Thoracic aorta (tissue), 2 donors: ENCODE measurements at regions not wholly inside any gene's neighbourhood (a gene's known extent, or its start where the extent isn't known, plus 50 kb on each side); places are given as distances from the start of the nearest gene placed in this dataset.

ENCODE experiments used
- ATAC-seq: fragments of 150-250 bp; one replicate; pipeline ENCODE4 v1.8.0; 2017; ENCODE audit warnings: low read depth; ENCODE audit not compliant: insufficient number of reproducible peaks, low FRiP score
- DNase-seq: peaks from one replicate; pipeline ENCODE4 v3.0.0-alpha.2; 2020; ENCODE audit warnings: low spot score
- H3K27ac ChIP-seq, 2 donors: fragments of 200-600 bp; sonication (generic); 1 replicate in 1 of 2; 2 replicates in 1 of 2; pipeline ENCODE4 v1.5.1; 2016; ENCODE audit warnings: mild to moderate bottlenecking in 2 of 2, moderate library complexity in 2 of 2
- H3K27me3 ChIP-seq: fragments of 200-600 bp; sonication (generic); replicated peaks from 2 replicates; pipeline ENCODE4 v1.6.0; 2016; ENCODE audit warnings: mild to moderate bottlenecking; ENCODE audit not compliant: insufficient read depth
- H3K36me3 ChIP-seq: fragments of 200-600 bp; sonication (generic); one replicate; pipeline ENCODE4 v1.5.1; 2016
- H3K4me1 ChIP-seq, 2 donors: fragments of 200-600 bp; sonication (generic); 1 replicate in 1 of 2; 2 replicates in 1 of 2; pipeline versions ENCODE4 v1.5.1 to v1.6.0; 2016; ENCODE audit warnings: low read depth in 2 of 2, mild to moderate bottlenecking in 1 of 2; ENCODE audit not compliant: control insufficient read depth in 1 of 2
- H3K4me3 ChIP-seq: fragments of 200-600 bp; sonication (generic); 2 replicates; pipeline ENCODE4 v1.5.1; 2016; ENCODE audit warnings: mild to moderate bottlenecking
- H3K9me3 ChIP-seq: fragments of 200-600 bp; sonication (generic); 2 replicates; pipeline ENCODE4 v1.5.1; 2016
- CTCF ChIP-seq: fragments of 200-600 bp; sonication (generic); IDR thresholded peaks from one replicate; pipeline ENCODE4 v1.5.1; 2019; ENCODE audit warnings: antibody characterized with exemption

GRCh38 chr3:20462226-20462625 is 276.2 kb upstream of the SGO1 start:
- H3K27ac ChIP-seq = no peak overlapping the region
- H3K4me1 ChIP-seq = no peaks in the 10 kb centered on the region
- H3K27me3 ChIP-seq = no peaks in the 10 kb centered on the region
- TF ChIP-seq CTCF = no peak
- no peak overlapping the region for H3K4me3 ChIP-seq
- no peak for DNase-seq
- no peaks in the 10 kb centered on the region for H3K9me3 ChIP-seq
- no peak for ATAC-seq
- no peaks in the 10 kb centered on the region for H3K36me3 ChIP-seq

GRCh38 chr3:20458994-20459716 is 273.1 kb upstream of the SGO1 start:
- DNase-seq (no peak), ATAC-seq (no peak)
- Histone ChIP-seq H3K27ac (no peak overlapping the region), H3K4me1 (no peaks in the 10 kb centered on the region), H3K36me3 (no peaks in the 10 kb centered on the region), H3K9me3 (no peaks in the 10 kb centered on the region), H3K27me3 (no peaks in the 10 kb centered on the region), H3K4me3 (no peak overlapping the region)
- TF ChIP-seq CTCF = no peak

- ATAC-seq = no peak
- no peak for TF ChIP-seq CTCF
- Histone ChIP-seq H3K9me3 (no peaks in the 10 kb centered on the region), H3K4me3 (no peak overlapping the region), H3K4me1 (no peaks in the 10 kb centered on the region), H3K27ac (no peak overlapping the region), H3K36me3 (no peaks in the 10 kb centered on the region), H3K27me3 (no peaks in the 10 kb centered on the region)
- no peak for DNase-seq
Measured at GRCh38 chr3:20456511-20456910, 270.5 kb upstream of the SGO1 start.

DNA sequence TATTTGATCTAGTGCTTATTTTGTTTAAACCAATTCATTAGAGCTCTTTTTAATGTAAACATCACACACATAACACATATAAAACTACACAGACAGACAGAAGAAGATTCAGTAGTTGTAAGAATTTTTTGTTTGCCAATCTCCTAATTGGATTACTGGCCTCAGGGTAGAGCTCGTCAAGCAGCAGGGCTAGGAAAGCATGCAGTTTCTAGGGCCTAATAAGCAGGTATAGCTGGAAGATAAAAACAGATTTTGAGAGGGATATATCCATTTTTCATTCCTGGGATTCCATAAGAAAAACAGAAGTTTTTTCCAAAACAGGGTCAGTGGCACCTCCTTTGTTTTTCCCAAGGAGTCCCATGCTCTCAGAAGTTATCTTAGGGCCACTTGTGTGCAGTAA is 265.2 kb upstream of the SGO1 start:
- no peaks in the 10 kb centered on the region for H3K36me3 ChIP-seq
- ATAC-seq = no peak
- no peak for DNase-seq
- no peaks in the 10 kb centered on the region for H3K27me3 ChIP-seq
- no peak overlapping the region for H3K4me3 ChIP-seq
- TF ChIP-seq CTCF = no peak
- H3K4me1 ChIP-seq = no peaks in the 10 kb centered on the region
- no peaks in the 10 kb centered on the region for H3K9me3 ChIP-seq
- H3K27ac ChIP-seq = no peak overlapping the region

DNA sequence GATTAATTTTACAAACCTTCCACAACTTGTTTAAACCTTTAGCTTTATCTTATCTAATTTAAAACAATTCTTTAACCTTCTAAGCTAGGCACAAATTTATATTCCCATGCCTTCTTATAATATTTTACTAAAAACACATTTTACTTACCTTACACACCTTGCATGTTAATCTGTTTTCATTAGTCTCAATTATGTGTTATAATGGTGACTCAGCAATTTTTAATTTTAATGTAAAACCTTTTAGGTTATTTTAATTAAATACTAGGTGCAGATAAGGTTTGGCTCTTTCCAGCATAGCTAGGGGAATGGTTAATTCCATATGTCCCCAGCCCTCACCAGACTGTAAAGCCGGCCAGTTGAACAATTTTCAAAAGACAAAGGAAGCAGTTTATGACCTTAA is 264.6 kb upstream of the SGO1 start:
- ATAC-seq (no peak), DNase-seq (no peak)
- Histone ChIP-seq H3K4me1 (no peaks in the 10 kb centered on the region), H3K9me3 (no peaks in the 10 kb centered on the region), H3K27ac (no peak overlapping the region), H3K36me3 (no peaks in the 10 kb centered on the region), H3K4me3 (no peak overlapping the region), H3K27me3 (no peaks in the 10 kb centered on the region)
- no peak for TF ChIP-seq CTCF
